DMS 273 (cell line): ENCODE measurements at regions not wholly inside any gene's neighbourhood (a gene's known extent, or its start where the extent isn't known, plus 50 kb on each side); places are given as distances from the start of the nearest gene placed in this dataset.

Source experiments
- DNase-seq: peaks from one replicate; lab custom pipeline; 2025; ENCODE audit not compliant: unreplicated experiment; lab: John Stamatoyannopoulos, UW

GRCh38 chr13:82878536-82878935 lies 1003.7 kb downstream of the SLITRK1 start:
- peak; percentile 61 for DNase-seq

- DNase-seq, result no peak
Measured at GRCh38 chr13:82867284-82867683, 1015.0 kb downstream of the SLITRK1 start.

GRCh38 chr13:82850644-82851043 lies 1031.6 kb downstream of the SLITRK1 start:
- no peak for DNase-seq

- DNase-seq, result no peak
Measured at GRCh38 chr13:82848766-82849165, 1033.5 kb downstream of the SLITRK1 start.

- peak; percentile 21 for DNase-seq
Measured at GRCh38 chr13:82847595-82847994, 1034.7 kb downstream of the SLITRK1 start.

GRCh38 chr13:82833923-82834322 lies 1048.4 kb downstream of the SLITRK1 start:
- DNase-seq, result no peak

GRCh38 chr13:82829040-82829439 lies 1053.2 kb downstream of the SLITRK1 start:
- no peak for DNase-seq

DNA sequence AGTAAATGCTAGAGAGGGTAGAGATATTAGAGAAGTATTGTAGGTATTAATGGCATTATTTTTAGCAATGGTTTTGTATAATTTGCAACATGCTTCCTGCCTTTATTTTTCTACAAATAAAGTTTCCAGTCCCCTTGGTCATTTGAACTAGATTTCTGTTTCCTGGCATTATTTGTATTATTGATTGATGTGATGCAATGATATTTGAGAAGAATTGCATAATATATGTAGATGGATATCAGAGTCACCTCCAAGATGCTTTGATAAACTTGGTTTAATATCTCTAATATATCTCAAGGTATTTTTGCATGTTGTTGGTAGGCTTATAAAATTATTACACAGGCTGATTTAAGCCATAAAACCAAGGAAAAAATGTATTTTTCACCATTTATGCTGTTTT lies 1054.5 kb downstream of the SLITRK1 start:
- no peak for DNase-seq

DNA sequence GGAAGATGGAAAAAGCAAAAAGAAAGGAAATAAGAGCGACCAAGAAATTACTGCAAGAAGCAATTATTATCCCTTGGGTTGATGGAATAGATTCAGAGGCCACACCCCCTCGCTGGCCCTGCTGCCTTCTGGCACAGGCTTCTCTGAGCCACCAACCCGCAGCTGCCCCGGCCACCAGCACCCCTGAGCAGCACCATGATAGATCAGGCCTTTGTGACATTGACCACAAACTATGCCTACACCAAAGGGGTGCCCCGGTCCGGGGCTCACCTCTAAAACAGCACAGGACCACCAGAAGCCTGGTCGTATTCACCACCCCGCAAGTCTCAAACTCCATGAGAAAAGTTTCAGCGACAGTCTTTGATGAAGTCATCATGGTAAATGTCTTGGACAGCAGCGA lies 1059.3 kb downstream of the SLITRK1 start:
- no peak for DNase-seq

- no peak for DNase-seq
Measured at GRCh38 chr13:82817133-82817532, 1065.1 kb downstream of the SLITRK1 start.

DNA sequence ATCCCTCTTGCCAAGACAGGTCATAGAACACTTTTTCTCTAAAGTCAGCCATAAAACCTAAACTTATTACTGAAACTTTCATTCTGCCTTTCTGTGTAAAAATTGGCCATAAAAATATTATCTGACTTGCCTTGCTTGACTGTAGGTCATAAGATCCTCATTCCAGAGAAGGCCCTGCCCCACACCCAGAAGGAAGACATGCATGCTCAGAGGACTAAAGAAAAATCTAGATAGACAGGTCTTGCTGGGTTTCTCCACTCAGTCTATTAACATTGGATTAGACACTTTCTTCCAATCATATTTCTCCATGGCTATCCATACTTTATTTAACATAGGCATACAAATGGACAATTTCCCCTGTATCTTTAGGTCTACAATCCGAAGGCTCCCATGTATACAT lies 1066.5 kb downstream of the SLITRK1 start:
- DNase-seq, result no peak

DNA sequence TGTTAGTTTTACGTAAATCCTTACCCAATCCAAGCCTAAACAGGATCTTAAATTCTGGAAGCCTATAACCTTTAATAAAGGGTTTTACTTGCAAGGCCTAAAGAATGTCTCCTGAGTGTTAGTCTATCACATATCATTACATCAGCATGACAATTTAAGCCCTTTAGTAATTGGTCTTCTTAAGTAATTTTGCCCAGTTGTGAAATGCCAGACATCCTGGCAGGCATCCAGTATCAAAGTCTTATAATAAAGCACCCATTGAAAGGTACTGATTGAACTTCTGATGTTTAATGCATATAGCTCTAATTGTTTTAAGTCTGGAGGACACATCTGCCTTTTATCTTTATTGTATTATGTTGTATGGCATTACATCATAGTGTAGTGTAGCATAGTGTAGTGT lies 1078.9 kb downstream of the SLITRK1 start:
- peak; percentile 0 for DNase-seq

DNA sequence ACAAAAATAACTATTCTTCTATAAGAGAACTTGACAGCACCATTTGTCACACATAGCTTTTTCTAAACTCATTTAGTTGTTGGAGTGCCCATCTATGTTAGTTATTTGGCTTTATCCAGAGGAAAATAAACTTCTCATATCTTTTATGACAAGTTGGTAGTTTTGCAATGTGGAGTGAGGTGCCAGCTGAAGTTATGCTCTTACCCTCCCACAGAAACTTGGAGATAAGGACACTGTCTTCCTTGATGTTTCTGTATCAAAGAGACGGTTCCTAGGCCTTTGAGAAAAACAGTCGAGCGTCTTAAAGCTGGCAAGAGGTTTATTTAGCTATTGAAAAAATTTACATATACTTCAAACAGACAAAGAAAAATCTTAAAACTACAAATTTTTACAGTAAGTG lies 1079.7 kb downstream of the SLITRK1 start:
- DNase-seq, result no peak

DNA sequence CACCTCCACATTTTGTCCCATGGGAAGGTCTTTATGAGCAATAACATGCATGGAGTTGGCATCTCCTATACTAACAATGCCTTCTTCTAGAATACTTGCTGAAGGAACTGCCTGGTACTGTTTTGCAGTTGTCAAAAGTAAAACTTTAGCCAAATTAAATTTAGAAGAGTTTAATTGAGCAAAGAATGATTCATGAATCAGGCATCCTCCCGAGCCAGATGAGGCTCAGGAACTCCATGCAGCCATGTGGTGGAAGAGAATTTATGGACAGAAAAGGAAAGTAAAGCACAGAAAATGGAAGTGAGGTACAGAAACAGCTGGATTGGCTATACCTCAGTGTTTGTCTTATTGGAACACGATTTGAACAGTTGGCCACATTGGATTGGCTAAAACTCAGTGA lies 1081.9 kb downstream of the SLITRK1 start:
- DNase-seq, result no peak

- no peak for DNase-seq
Measured at GRCh38 chr13:82797876-82798275, 1084.4 kb downstream of the SLITRK1 start.

GRCh38 chr13:82791035-82791434 lies 1091.2 kb downstream of the SLITRK1 start:
- no peak for DNase-seq

DNA sequence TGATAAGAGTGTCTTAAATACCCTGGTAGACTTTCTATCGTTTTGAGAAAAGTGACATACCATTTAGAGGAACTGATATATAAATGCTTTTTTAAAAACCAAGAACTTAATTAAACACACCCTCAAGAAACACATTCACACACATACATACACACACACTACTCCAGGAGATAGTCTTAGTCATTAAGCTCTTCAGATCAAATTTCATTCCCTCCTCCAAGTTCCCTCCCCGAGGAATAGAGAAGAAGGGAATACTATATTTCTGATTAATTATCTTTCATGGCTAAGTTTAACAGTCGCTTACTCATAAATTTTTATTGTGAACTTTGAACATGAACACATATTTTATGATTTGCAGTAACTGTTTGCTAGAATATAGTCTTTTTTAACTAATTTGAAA lies 1109.5 kb downstream of the SLITRK1 start:
- no peak for DNase-seq

- no peak for DNase-seq
Measured at GRCh38 chr13:82766732-82767321, 1115.4 kb downstream of the SLITRK1 start.

DNA sequence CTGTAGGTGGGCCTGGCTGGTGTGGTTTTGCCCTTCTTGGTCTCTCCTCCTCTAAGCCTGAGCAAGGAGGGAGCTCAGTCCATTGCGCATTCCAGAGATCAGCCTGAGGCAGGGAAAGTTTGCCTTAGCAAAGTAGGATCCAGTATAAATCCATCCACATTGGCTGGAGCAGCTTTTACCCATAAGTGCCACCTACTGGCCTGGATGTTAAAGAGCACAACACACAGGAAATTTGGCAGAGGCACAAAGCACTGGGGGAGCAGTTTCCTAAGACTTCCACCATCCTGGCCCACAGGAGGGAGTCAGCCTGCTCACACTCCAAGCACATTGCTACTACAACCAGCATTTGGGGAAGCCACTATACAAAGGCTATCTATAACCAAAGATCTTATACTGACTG lies 1124.2 kb downstream of the SLITRK1 start:
- peak; percentile 55 for DNase-seq

DNA sequence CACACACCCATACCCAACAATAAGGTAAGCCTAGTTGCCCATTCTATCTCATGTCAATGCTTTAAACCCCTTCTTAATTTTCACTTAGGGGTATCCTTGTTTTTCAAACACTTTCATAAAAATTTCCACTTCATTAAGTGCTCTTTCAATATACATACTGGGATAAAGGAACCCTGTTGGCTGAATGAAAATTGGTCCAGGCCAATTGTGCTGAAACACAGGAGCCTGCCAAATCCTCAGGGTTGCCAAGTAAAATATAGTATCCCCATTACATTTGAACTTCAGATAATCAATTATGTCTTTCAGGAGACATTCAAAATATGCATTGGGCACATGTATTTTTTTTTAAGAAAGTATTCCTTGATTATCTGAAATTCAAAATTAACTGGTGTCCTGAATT lies 1131.1 kb downstream of the SLITRK1 start:
- no peak for DNase-seq

- DNase-seq, result no peak
Measured at GRCh38 chr13:82749551-82749950, 1132.7 kb downstream of the SLITRK1 start.

DNA sequence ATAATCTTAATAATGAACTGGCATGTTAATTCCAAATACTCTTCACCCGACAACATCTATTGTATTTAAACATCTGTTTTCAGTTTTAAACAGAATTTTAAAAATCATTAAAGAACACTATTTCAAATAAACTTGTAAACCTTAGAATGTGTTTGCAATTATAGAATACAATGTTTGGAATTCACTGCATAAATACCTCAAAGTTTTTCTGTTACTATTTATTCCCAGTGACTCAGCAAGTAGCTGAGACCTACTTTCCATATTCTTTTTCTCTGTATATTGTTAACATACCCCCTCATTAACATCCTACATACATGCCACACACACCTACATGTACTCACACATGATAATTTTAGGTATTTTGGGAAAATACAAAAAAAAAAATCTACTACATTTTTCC lies 1134.3 kb downstream of the SLITRK1 start:
- DNase-seq, result no peak

DNA sequence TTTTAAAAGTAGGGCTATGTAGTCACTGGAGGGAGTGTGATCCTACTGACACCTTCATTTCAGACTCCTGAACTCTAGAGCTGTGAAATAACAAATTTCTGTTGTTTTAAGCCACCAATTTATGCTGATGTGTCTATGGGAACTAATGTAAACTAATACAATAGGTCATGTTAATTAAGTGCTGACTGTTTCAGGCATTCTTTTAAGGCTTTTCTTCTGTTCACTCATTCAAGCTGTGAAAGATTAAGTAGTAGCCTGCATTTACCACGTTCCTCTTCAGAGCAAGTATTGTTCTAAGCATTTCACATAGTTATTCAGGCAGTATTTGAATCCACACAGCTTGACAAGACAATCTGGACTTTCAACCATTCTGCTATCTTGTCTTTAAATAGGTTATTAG lies 1135.0 kb downstream of the SLITRK1 start:
- no peak for DNase-seq

- DNase-seq, result no peak
Measured at GRCh38 chr13:82740442-82740841, 1141.8 kb downstream of the SLITRK1 start.
